ENCODE measurements at regions not wholly inside any gene's neighbourhood (a gene's known extent, or its start where the extent isn't known, plus 50 kb on each side); places are given as distances from the start of the nearest gene placed in this dataset.
"Not testable (repeated sequence)": the region's sequence is repeated elsewhere in the genome, so short reads cannot be mapped to it uniquely, and the experiment has no call there.

GRCh38 chr4:167877826-167878225 is 214.5 kb upstream of the ANXA10 start:
- in situ Hi-C loops (cut with HindIII; ENCODE audit: low pct_unique_long_range_greater_than_20kb, low sequenced_read_pairs); DNase-seq (ENCODE audit: low read depth): not testable (repeated sequence)

- no peak for DNase-seq (ENCODE audit: low read depth)
- in situ Hi-C loops (cut with HindIII; ENCODE audit: low pct_unique_long_range_greater_than_20kb, low sequenced_read_pairs), result no loop called here
These were observed 209.1 kb upstream of the ANXA10 start for GRCh38 chr4:167883266-167883665.

- in situ Hi-C loops (cut with HindIII; ENCODE audit: low pct_unique_long_range_greater_than_20kb, low sequenced_read_pairs), result no loop called here
- DNase-seq (ENCODE audit: low read depth), result no peak
These were observed 207.3 kb upstream of the ANXA10 start for GRCh38 chr4:167885071-167885470.

GRCh38 chr4:167885872-167886271 is 206.5 kb upstream of the ANXA10 start:
- DNase-seq (ENCODE audit: low read depth), result no peak
- in situ Hi-C loops (cut with HindIII; ENCODE audit: low pct_unique_long_range_greater_than_20kb, low sequenced_read_pairs), result no loop called here

GRCh38 chr4:167887726-167888125 is 204.6 kb upstream of the ANXA10 start:
- DNase-seq (ENCODE audit: low read depth), result no peak
- in situ Hi-C loops (cut with HindIII; ENCODE audit: low pct_unique_long_range_greater_than_20kb, low sequenced_read_pairs), result no loop called here

GRCh38 chr4:167890226-167890625 is 202.1 kb upstream of the ANXA10 start:
- no peak for DNase-seq (ENCODE audit: low read depth)
- in situ Hi-C loops (cut with HindIII; ENCODE audit: low pct_unique_long_range_greater_than_20kb, low sequenced_read_pairs), result no loop called here

- DNase-seq (ENCODE audit: low read depth), result no peak
- in situ Hi-C loops (cut with HindIII; ENCODE audit: low pct_unique_long_range_greater_than_20kb, low sequenced_read_pairs), result no loop called here
These were observed 198.8 kb upstream of the ANXA10 start for GRCh38 chr4:167893531-167893930.

- in situ Hi-C loops (cut with HindIII; ENCODE audit: low pct_unique_long_range_greater_than_20kb, low sequenced_read_pairs); DNase-seq (ENCODE audit: low read depth): not testable (repeated sequence)
These were observed 196.1 kb upstream of the ANXA10 start for GRCh38 chr4:167896260-167896659.

- in situ Hi-C loops (cut with HindIII; ENCODE audit: low pct_unique_long_range_greater_than_20kb, low sequenced_read_pairs), result no loop called here
- DNase-seq (ENCODE audit: low read depth), result no peak
These were observed 195.2 kb upstream of the ANXA10 start for GRCh38 chr4:167897116-167897515.

GRCh38 chr4:167903291-167903721 is 189.0 kb upstream of the ANXA10 start:
- in situ Hi-C loops (cut with HindIII; ENCODE audit: low pct_unique_long_range_greater_than_20kb, low sequenced_read_pairs), result no loop called here
- no peak for DNase-seq (ENCODE audit: low read depth)

- no peak for DNase-seq (ENCODE audit: low read depth)
- in situ Hi-C loops (cut with HindIII; ENCODE audit: low pct_unique_long_range_greater_than_20kb, low sequenced_read_pairs), result no loop called here
These were observed 185.5 kb upstream of the ANXA10 start for GRCh38 chr4:167906851-167907250.

- no peak for DNase-seq (ENCODE audit: low read depth)
- in situ Hi-C loops (cut with HindIII; ENCODE audit: low pct_unique_long_range_greater_than_20kb, low sequenced_read_pairs), result no loop called here
These were observed 183.5 kb upstream of the ANXA10 start for GRCh38 chr4:167908816-167909215.

GRCh38 chr4:167912535-167912934 is 179.8 kb upstream of the ANXA10 start:
- DNase-seq (ENCODE audit: low read depth); in situ Hi-C loops (cut with HindIII; ENCODE audit: low pct_unique_long_range_greater_than_20kb, low sequenced_read_pairs): not testable (repeated sequence)

GRCh38 chr4:167918077-167918476 is 174.3 kb upstream of the ANXA10 start:
- in situ Hi-C loops (cut with HindIII; ENCODE audit: low pct_unique_long_range_greater_than_20kb, low sequenced_read_pairs), result no loop called here
- DNase-seq (ENCODE audit: low read depth), result no peak

- in situ Hi-C loops (cut with HindIII; ENCODE audit: low pct_unique_long_range_greater_than_20kb, low sequenced_read_pairs), result no loop called here
- no peak for DNase-seq (ENCODE audit: low read depth)
These were observed 162.2 kb upstream of the ANXA10 start for GRCh38 chr4:167930166-167930565.

- DNase-seq (ENCODE audit: low read depth), result no peak
- in situ Hi-C loops (cut with HindIII; ENCODE audit: low pct_unique_long_range_greater_than_20kb, low sequenced_read_pairs), result no loop called here
These were observed 158.1 kb upstream of the ANXA10 start for GRCh38 chr4:167934216-167934615.

GRCh38 chr4:167939863-167940616 is 152.3 kb upstream of the ANXA10 start:
- in situ Hi-C loops (cut with HindIII; ENCODE audit: low pct_unique_long_range_greater_than_20kb, low sequenced_read_pairs), result no loop called here
- no peak for DNase-seq (ENCODE audit: low read depth)

- no peak for DNase-seq (ENCODE audit: low read depth)
- in situ Hi-C loops (cut with HindIII; ENCODE audit: low pct_unique_long_range_greater_than_20kb, low sequenced_read_pairs), result no loop called here
These were observed 148.3 kb upstream of the ANXA10 start for GRCh38 chr4:167943872-167944505.

GRCh38 chr4:167944721-167945120 is 147.6 kb upstream of the ANXA10 start:
- in situ Hi-C loops (cut with HindIII; ENCODE audit: low pct_unique_long_range_greater_than_20kb, low sequenced_read_pairs), result no loop called here
- no peak for DNase-seq (ENCODE audit: low read depth)

GRCh38 chr4:167955006-167955405 is 137.3 kb upstream of the ANXA10 start:
- DNase-seq (ENCODE audit: low read depth), result no peak
- in situ Hi-C loops (cut with HindIII; ENCODE audit: low pct_unique_long_range_greater_than_20kb, low sequenced_read_pairs), result no loop called here

Measured in Caki2 (cell line).